ENCODE measurements at regions not wholly inside any gene's neighbourhood (a gene's known extent, or its start where the extent isn't known, plus 50 kb on each side); places are given as distances from the start of the nearest gene placed in this dataset.

DNA sequence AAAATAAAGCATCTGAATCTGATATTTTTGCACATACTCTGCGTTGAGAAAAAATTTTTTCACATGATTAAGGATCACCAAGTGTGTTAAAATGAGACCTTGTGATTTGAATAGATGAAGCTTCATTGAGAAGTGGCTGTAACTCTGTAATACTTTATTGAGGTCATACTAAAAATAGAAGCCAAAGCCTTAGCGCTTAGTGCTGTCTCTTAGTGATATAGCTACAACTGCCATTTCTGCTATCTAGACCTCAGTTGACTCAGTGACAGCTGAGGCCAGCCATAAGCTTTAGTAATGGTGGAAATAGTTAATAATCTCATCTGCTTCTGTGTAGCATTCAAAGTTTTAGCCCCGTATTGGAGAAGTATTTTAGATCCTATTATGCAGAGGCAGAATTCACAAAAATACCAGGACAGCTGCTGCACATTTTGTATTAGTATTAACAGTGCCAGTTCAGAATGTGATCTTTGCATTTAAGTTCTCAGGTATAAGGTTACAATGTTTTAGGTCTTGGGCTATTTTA lies 107.4 kb upstream of the SGCD start:
- TF ChIP-seq YY1 (IDR thresholded peaks at IDR 0.05; ENCODE audit: low read depth, low read length) = no peak
- TF ChIP-seq CHD2 (IDR thresholded peaks at IDR 0.05; ENCODE audit: low read length) = no peak
- no peak for TF ChIP-seq ZNF274 (IDR thresholded peaks at IDR 0.05; ENCODE audit: borderline replicate concordance, extremely low read depth, low read length)
- TF ChIP-seq, protein P1, sequence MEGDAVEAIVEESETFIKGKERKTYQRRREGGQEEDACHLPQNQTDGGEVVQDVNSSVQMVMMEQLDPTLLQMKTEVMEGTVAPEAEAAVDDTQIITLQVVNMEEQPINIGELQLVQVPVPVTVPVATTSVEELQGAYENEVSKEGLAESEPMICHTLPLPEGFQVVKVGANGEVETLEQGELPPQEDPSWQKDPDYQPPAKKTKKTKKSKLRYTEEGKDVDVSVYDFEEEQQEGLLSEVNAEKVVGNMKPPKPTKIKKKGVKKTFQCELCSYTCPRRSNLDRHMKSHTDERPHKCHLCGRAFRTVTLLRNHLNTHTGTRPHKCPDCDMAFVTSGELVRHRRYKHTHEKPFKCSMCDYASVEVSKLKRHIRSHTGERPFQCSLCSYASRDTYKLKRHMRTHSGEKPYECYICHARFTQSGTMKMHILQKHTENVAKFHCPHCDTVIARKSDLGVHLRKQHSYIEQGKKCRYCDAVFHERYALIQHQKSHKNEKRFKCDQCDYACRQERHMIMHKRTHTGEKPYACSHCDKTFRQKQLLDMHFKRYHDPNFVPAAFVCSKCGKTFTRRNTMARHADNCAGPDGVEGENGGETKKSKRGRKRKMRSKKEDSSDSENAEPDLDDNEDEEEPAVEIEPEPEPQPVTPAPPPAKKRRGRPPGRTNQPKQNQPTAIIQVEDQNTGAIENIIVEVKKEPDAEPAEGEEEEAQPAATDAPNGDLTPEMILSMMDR (IDR thresholded peaks at IDR 0.05; ENCODE audit: control extremely low read depth in 1 of 3, insufficient read depth in 1 of 3, low read depth in 1 of 3, low read length in 3 of 3) = no peak
- TF ChIP-seq MAFK (IDR thresholded peaks at IDR 0.05; ENCODE audit: low read depth, low read length) = no peak
- no peak for TF ChIP-seq POLR2A (IDR thresholded peaks at IDR 0.05; ENCODE audit: control extremely low read depth in 1 of 2, low read depth in 2 of 2, low read length in 2 of 2)

Measured in H1 (cell line).